ENCODE measurements at regions not wholly inside any gene's neighbourhood (a gene's known extent, or its start where the extent isn't known, plus 50 kb on each side); places are given as distances from the start of the nearest gene placed in this dataset.
A peak's percentile ranks its signal among the peaks of the same experiment; 100 is the strongest.

DNA sequence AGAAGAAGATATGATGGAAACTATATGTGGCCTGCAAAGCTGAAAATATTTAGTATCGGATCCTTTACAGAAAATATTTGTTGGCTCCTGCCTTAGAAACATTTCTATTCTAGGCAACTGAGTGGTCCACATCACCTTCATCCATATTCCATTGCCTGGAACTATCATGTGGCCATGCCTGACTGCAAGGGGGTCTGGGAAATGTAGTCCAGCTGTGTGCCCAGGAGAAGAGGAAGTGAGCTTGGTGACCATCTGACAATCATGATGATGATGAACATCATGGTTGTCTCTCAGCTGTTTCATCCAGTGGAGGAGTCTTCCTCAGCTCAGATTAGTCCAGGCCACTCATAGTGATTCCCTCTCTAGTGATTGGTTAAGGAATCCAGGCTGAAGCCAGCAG lies 61.8 kb upstream of the IFNLR1 start:
- no peaks in the 10 kb centered on the region for H3K27me3 ChIP-seq (replicated peaks in 1 of 4; ENCODE audit: control insufficient read depth in 3 of 4, extremely low read depth in 1 of 4, insufficient read depth in 3 of 4, low read length in 3 of 4)
- H3K23me2 ChIP-seq (ENCODE audit: low read depth, low read length), result no peaks in the 10 kb centered on the region; the same call in 1 of the 2 replicates
- ChIA-PET POLR2A (ENCODE audit: partially characterized antibody) (no interaction called here), CTCF (ENCODE audit: partially characterized antibody) (interaction anchor here (0.7 to 1.7 kb wide), 7 partner anchors 35 to 144 kb away, joined by 3 to 7 read pairs (median 4); no protein-coding TSS in a partner anchor)
- no peak overlapping the region for H3K23ac ChIP-seq (ENCODE audit: insufficient read length)
- TF ChIP-seq ZNF274 (IDR thresholded peaks at IDR 0.05; ENCODE audit: borderline replicate concordance, extremely low read depth, low read length) (no peak), SAP30 (IDR thresholded peaks at IDR 0.05; ENCODE audit: insufficient read depth, insufficient replicate concordance, low read length) (no peak), SIN3A (conservative IDR thresholded peaks at IDR 0.05 in 1 of 2, IDR thresholded peaks at IDR 0.05 in 1 of 2; ENCODE audit: low read depth in 1 of 2, low read length in 2 of 2) (no peak), USF2 (IDR thresholded peaks at IDR 0.05; ENCODE audit: low read length) (peak; percentile 58), CREB1 (IDR thresholded peaks at IDR 0.05) (no peak), TBP (IDR thresholded peaks at IDR 0.05; ENCODE audit: low read depth, low read length) (no peak), YY1 (IDR thresholded peaks at IDR 0.05; ENCODE audit: low read depth, low read length) (0 out of 2 replicates have a peak, but pooled peaks have one; percentile 9), SRF (IDR thresholded peaks at IDR 0.05; ENCODE audit: low read depth, low read length) (no peak), EGR1 (IDR thresholded peaks at IDR 0.05; ENCODE audit: borderline replicate concordance, low read depth, low read length) (no peak), SIX5 (IDR thresholded peaks at IDR 0.05; ENCODE audit: low read depth, low read length) (peak; percentile 59)
- TF ChIP-seq, protein P1, sequence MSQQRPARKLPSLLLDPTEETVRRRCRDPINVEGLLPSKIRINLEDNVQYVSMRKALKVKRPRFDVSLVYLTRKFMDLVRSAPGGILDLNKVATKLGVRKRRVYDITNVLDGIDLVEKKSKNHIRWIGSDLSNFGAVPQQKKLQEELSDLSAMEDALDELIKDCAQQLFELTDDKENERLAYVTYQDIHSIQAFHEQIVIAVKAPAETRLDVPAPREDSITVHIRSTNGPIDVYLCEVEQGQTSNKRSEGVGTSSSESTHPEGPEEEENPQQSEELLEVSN (IDR thresholded peaks at IDR 0.05), result no peak
- no peaks in the 10 kb centered on the region for H3K79me2 ChIP-seq (ENCODE audit: control insufficient read depth in 1 of 2, insufficient read depth in 2 of 2, low read length in 2 of 2)
- H3K4ac ChIP-seq (replicated peaks; ENCODE audit: insufficient read length, low read depth, low read length), result no peak overlapping the region
- H3K9ac ChIP-seq (replicated peaks in 1 of 4; ENCODE audit: extremely low read depth in 1 of 4, low read depth in 3 of 4, low read length in 3 of 4), result no peak overlapping the region
- H4K8ac ChIP-seq (ENCODE audit: extremely low read depth, insufficient read depth, low read length), result no peak overlapping the region
- no peak overlapping the region for H2BK12ac ChIP-seq (ENCODE audit: low read depth, low read length)
- FAIRE-seq (no peak), DNase-seq (ENCODE audit: low read depth in 1 of 2, low spot score in 2 of 2) (no peak)
- H4K20me1 ChIP-seq (replicated peaks in 1 of 2; ENCODE audit: control insufficient read depth in 1 of 2, insufficient read depth in 2 of 2, low read length in 2 of 2), result no peaks in the 10 kb centered on the region
- no peak overlapping the region for H3K4me2 ChIP-seq (ENCODE audit: insufficient read depth in 1 of 2, low read depth in 2 of 2, low read length in 2 of 2)
- no peak overlapping the region for H3K4me3 ChIP-seq (ENCODE audit: extremely low read depth in 1 of 4, insufficient read depth in 2 of 4, low read depth in 3 of 4, low read length in 4 of 4)
- no peaks in the 10 kb centered on the region; a peak in 1 of 7 replicates for H3K4me1 ChIP-seq (replicated peaks in 1 of 4; ENCODE audit: control insufficient read depth in 3 of 4, insufficient read depth in 4 of 4, low read length in 3 of 4)
- H3K36me3 ChIP-seq (ENCODE audit: control insufficient read depth in 2 of 4, insufficient read depth in 4 of 4, low read length in 3 of 4), result no peaks in the 10 kb centered on the region
- H2BK15ac ChIP-seq (ENCODE audit: low read length), result no peak overlapping the region
- no peak overlapping the region for H4K91ac ChIP-seq (replicated peaks; ENCODE audit: insufficient read length, low read length)
- no peak overlapping the region for H2BK20ac ChIP-seq (ENCODE audit: low read length)
- H3K27ac ChIP-seq (ENCODE audit: low read depth, low read length), result no peak overlapping the region
- no peaks in the 10 kb centered on the region for H3K79me1 ChIP-seq (ENCODE audit: low read depth, low read length)
- no peak overlapping the region for H2BK120ac ChIP-seq (replicated peaks; ENCODE audit: low read depth, low read length)
- no peak overlapping the region for H4K5ac ChIP-seq (ENCODE audit: insufficient read length, low read depth, low read length)
- no peak overlapping the region for H2BK5ac ChIP-seq (ENCODE audit: low read depth, low read length)
- no peak overlapping the region for H3K56ac ChIP-seq (replicated peaks; ENCODE audit: insufficient read length, low read depth, low read length)
- no peak overlapping the region for H3K18ac ChIP-seq (ENCODE audit: extremely low read depth, low read length)
- WGBS, 2 experiments (ENCODE audit: extremely low coverage in 1 of 2, insufficient coverage in 1 of 2, insufficient read length in 1 of 2, insufficient replicate concordance in 2 of 2, low coverage in 1 of 2, low lambda C conversion rate in 2 of 2, missing lambda C conversion rate in 1 of 2), result 86% methylated on average over 1 of the region's 1 CpG; no CpG with 5 or more reads in 1 of the 2 experiments
- H3K14ac ChIP-seq (ENCODE audit: insufficient read length), result no peak overlapping the region
- H2AK5ac ChIP-seq (ENCODE audit: low read depth, low read length), result no peak overlapping the region
- peaks cover 0 to 2% of the 10 kb centered on the region in 2 experiments; a peak in 1 of 4 replicates for H3K9me3 ChIP-seq (ENCODE audit: insufficient read depth in 2 of 2, low read depth in 1 of 2, low read length in 1 of 2)
- H2AFZ ChIP-seq (ENCODE audit: low read length), result peak overlapping the region; percentile 88; the same call in 1 of the 2 replicates

All from H1 (cell line).